ENCODE measurements at regions not wholly inside any gene's neighbourhood (a gene's known extent, or its start where the extent isn't known, plus 50 kb on each side); places are given as distances from the start of the nearest gene placed in this dataset.

DNA sequence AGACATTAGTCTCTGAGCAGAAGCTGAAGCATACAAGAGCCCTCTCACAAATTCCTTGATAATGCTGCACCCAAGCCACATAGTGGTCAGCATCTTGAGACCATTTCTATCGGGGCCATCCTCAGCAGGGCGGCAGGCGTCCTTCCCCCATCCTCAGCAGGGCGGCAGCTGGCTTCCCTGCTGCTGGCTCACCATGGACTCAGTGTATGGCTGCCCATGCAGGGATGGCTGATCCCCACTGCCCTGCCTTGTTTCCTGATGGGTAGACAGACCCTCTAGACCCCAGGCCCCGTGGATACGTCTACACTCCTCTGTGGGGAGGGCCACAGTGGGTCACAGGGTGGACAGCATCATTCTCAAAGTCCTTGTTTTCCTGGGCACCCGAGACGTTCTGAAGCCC lies 406.8 kb downstream of the TCERG1L start:
- no peak for DNase-seq (ENCODE audit: low read depth)

GRCh38 chr10:130905386-130905785 lies 406.1 kb downstream of the TCERG1L start:
- no peak for DNase-seq (ENCODE audit: low read depth)

DNA sequence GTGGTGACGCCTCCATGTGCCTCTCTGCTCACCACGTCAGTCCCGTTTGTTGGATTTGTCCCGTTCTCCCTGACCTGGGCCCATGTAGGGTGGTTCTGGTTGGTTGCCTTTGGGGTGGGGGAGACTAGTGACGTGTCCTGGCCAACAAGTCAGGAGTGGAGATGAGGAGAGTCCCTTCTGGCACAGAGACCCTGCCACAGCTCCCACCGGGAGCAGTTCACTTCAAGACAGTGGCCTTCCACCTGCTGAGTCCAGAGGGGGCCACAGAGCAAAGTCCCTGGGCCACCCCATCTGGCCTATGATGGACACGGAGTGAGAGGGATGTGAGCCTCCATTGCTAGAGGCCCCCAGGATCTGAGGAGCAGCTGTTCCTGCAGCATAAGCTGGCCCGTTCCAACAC lies 405.6 kb downstream of the TCERG1L start:
- DNase-seq (ENCODE audit: low read depth), result no peak

- DNase-seq (ENCODE audit: low read depth), result no peak
Observed at GRCh38 chr10:130910848-130911247, 400.7 kb downstream of the TCERG1L start.

DNA sequence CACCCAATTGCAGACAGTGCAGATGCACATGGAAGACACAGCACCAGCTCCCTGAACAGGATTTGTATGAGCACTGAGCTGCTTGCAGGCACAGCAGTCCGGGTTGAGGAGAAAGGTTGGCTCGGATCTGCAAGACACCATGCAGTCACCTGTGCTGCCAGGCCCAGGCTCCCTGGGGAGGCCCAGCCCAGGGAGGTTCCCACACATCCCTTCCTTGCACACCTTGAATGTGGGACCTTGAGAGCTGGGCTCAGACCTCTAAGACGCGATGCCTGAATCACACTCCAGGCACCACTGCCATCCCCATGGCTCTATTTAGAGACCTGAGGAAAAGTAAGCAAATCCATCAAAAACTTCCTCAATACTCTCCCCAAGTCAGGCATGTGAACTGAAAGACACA lies 397.7 kb downstream of the TCERG1L start:
- no peak for DNase-seq (ENCODE audit: low read depth)

GRCh38 chr10:130914367-130914766 lies 397.2 kb downstream of the TCERG1L start:
- no peak for DNase-seq (ENCODE audit: low read depth)

DNA sequence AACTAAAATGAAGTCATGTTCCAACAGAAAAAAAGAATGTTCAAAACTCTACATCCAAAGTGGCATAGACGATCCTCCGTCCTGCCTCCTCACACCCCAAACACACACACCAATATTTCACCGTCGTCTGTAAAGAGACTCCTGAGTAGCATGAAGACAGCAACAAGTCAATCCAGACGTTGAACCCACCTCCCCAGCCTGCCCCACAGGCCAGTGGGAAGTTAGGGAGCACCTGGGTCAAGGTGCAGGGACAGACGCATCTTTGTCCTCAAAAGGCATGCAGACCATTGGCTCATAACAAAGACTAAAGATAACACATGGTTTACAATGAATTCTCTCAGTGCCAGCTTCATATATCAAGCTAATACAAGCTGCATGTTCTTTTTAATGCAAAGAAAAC lies 396.5 kb downstream of the TCERG1L start:
- no peak for DNase-seq (ENCODE audit: low read depth)

DNA sequence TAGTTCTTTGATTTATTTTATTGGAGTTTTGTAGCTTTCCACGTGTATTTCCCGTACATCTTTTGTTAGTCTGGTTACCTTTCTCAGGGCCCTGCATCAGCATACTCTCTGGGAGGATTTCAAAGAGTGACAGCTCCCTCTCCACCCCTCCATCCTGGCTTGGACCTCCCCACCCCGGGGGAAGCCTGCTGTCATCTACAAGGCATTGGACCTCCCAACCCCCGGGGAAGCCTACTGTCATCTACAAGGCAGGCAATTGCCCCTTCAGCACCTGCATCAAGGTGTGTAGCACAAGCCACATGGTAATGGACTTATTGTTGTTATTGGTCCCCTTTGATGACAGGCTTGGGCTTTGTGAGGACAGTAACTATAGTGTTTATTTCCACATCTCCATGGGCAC lies 390.1 kb downstream of the TCERG1L start:
- DNase-seq (ENCODE audit: low read depth), result no peak

GRCh38 chr10:130921911-130922440 lies 389.5 kb downstream of the TCERG1L start:
- DNase-seq (ENCODE audit: low read depth), result no peak

GRCh38 chr10:130923596-130923995 lies 387.9 kb downstream of the TCERG1L start:
- DNase-seq (ENCODE audit: low read depth), result no peak

GRCh38 chr10:130924138-130924819 lies 387.2 kb downstream of the TCERG1L start:
- DNase-seq (ENCODE audit: low read depth), result no peak

GRCh38 chr10:130926442-130926841 lies 385.1 kb downstream of the TCERG1L start:
- no peak for DNase-seq (ENCODE audit: low read depth)

DNA sequence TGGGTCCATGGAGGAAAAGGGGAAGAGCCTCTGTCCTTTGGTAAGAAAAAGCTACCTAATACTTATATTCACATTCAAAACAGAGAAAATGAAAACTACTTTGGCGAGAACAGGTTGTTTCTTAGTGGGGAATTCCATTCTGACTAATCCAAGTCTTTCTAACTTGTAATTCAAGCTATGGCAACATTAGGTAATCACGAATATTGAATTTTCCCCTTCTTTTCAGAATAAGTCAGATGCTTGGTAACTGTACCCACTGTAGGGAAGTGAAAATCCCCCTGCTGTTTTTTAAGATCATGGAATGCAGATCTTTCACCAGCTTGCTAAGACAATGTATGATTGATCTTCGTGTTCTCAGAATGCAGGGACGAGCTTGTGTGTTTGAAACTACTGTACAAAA lies 384.4 kb downstream of the TCERG1L start:
- DNase-seq (ENCODE audit: low read depth), result no peak

DNA sequence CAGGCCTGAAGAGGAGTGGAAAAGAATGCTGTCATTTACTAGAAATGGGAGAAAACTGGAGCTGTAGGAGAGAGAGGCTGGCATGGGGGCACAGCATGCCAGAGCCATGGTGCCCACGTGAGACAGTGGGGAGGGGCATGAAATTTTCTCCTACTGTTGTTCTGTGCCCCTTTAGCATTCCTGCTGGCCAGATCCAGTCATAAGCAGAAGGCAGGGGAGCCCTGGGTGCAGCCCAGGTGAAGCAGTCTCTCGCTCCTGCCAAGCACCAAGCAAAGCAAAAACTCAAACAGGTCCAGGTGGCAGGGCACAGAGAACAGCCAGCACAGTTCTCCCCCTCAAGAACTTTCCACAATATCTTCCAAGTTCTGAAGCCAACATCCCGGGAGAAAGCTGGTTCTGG lies 383.2 kb downstream of the TCERG1L start:
- DNase-seq (ENCODE audit: low read depth), result no peak

DNA sequence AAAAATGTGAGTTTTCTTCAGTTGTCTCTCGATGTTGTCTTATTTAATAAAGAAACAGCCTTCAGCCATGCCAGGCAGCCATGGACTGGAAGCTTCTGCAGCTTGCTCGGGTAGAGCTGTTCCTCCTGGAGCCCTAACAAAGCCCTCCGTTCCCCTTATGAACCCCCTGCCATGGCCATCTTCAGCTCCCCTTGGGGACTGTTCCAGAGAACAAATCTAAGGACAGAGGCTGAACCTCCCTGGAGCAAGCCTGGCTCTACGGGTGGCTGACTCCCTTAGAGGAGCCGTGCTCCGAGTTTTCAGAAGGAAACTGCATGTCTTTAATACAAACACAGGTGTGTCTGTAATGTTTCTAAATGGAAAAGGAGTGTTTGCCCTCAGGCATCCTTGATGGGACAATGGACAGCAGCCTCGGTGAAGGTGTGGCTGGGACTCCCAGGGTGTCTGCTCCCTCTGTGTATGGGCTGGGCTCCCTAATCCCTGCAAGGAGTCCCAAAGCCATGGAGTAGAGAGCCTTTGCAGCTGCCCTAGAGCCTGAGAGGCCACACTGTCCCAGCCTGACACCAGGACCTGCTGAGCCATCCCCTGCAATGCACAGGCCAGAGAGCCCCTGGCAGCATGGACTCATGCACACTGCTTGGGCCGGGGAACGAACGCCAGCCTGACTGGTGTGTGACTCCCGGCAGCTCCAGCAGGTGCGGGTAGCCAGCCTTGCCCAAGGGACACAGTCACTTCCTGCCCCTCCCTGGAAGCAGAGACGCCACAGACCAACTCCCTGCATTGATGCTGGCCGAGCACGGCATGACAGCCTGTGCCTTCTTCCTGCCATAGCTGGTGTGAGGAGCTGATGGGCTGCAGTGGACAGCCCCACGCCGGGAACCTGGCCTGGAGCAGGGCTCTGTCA lies 381.8 kb downstream of the TCERG1L start:
- DNase-seq (ENCODE audit: low read depth), result no peak

GRCh38 chr10:130930821-130931220 lies 380.7 kb downstream of the TCERG1L start:
- DNase-seq (ENCODE audit: low read depth), result no peak

GRCh38 chr10:130931256-130931655 lies 380.3 kb downstream of the TCERG1L start:
- no peak for DNase-seq (ENCODE audit: low read depth)

DNA sequence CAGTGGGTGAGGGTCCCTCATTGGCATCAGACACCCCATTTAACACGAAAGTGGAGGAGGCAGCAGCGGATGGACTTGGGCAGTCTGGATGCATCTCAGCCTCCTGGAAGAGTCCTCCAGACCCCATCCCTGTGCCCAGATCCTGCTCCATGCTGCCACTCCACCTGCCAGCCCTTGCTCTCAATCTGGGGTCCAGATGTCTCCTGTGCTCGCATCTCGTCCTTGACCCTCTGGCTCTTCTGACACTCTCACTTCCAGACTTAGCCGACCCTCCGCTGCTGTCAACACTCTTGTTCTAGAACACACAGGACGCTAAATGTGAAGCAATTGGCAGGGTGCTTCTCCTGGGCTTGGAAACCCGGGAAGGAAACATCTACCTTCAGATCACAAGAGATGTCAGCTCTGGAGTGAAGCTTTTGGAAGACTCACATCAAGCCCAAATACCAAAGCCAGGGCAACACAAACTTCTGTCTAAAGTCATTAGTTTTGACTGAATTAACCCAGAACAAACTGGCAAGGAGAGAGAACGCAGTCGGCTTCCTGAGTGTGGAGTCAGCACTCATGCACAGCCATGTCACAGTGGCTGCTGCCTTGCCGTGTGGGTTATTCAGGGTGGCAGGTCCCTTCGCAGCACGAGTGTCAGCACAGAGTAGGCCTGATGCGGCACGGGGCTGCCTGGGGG lies 379.1 kb downstream of the TCERG1L start:
- no peak for DNase-seq (ENCODE audit: low read depth)

DNA sequence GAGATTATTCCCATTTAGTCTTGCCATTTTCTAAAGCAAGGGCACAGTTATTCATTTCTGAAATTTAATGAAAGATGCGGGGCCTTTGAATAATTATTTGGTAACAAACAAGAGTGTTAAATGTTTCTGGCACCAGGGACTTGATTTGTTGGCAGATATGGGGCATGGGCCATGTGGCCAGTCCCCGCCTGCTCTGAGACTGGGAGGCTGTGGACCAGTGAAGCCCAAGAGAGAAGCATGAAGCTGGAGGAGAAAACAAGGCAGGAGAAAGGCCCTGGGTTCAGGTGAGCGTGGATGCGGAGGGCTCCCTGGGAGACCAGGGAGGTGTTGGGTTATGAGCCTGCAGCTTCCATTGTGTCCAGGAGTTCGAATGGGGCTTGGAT lies 378.5 kb downstream of the TCERG1L start:
- no peak for DNase-seq (ENCODE audit: low read depth)

GRCh38 chr10:130934293-130935127 lies 377.0 kb downstream of the TCERG1L start:
- DNase-seq (ENCODE audit: low read depth), result no peak

DNA sequence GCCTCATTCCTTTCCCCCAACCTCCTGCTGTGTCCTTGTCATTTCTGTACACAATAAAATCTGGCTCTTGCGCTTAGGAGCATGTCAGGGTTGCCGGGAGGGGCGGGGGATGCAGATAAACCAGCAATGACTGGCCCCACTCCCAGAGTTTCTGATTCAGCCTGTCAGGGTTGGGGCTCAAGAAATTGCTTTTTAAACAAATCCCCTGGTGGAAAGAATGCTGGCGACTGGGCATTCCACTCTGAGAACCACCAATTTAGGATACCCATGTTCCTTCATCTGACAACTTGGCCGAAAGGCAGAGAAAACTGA lies 376.4 kb downstream of the TCERG1L start:
- no peak for DNase-seq (ENCODE audit: low read depth)

Measured in stromal cell of bone marrow (primary cell).